Breast epithelium (tissue), 4 donors: ENCODE measurements at regions not wholly inside any gene's neighbourhood (a gene's known extent, or its start where the extent isn't known, plus 50 kb on each side); places are given as distances from the start of the nearest gene placed in this dataset.
A peak's percentile ranks its signal among the peaks of the same experiment; 100 is the strongest.
"Not testable (repeated sequence)": the region's sequence is repeated elsewhere in the genome, so short reads cannot be mapped to it uniquely, and the experiment has no call there.

ENCODE experiments used
- DNase-seq, 2 donors: peaks; one replicate each; pipeline ENCODE4 v3.0.0-alpha.2; 2019; ENCODE audit warnings: low spot score in 2 of 2
- H3K27ac ChIP-seq, 2 donors: fragments of 200-600 bp; sonication (generic) in 1 of 2; one replicate each; pipeline ENCODE4 v1.5.1; 2016 to 2019; ENCODE audit warnings: mild to moderate bottlenecking in 1 of 2
- H3K27me3 ChIP-seq, 2 donors: fragments of 200-600 bp; sonication (generic) in 1 of 2; one replicate each; pipeline versions ENCODE4 v1.5.1 to v1.6.0; 2017 to 2019; ENCODE audit warnings: control low read depth in 1 of 2, mild to moderate bottlenecking in 1 of 2
- H3K36me3 ChIP-seq: fragments of 200-600 bp; one replicate; pipeline ENCODE4 v1.5.1; 2019
- H3K4me1 ChIP-seq, 2 donors: fragments of 200-600 bp; sonication (generic); one replicate each; pipeline ENCODE4 v1.5.1; 2016 to 2019; ENCODE audit warnings: control low read depth in 1 of 2
- H3K4me3 ChIP-seq, 3 donors: fragments of 200-600 bp; sonication (generic); 1 replicate in 2 of 3; 2 replicates in 1 of 3; pipeline ENCODE4 v1.5.1; 2016 to 2019; ENCODE audit warnings: mild to moderate bottlenecking in 3 of 3, moderate library complexity in 2 of 3
- H3K9me3 ChIP-seq, 2 donors: fragments of 200-600 bp; sonication (generic) in 1 of 2; one replicate each; pipeline ENCODE4 v1.5.1; 2016 to 2019; ENCODE audit warnings: control low read depth in 1 of 2
- CTCF ChIP-seq, 3 donors: fragments of 450-650 bp; IDR thresholded peaks; one replicate each; pipeline ENCODE4 v1.5.1; 2016 to 2017; ENCODE audit warnings: antibody characterized with exemption in 3 of 3, mild to moderate bottlenecking in 3 of 3, moderate library complexity in 3 of 3
- POLR2A ChIP-seq: fragments of 450-650 bp; IDR thresholded peaks from one replicate; pipeline ENCODE4 v1.6.1; 2016; ENCODE audit warnings: antibody characterized with exemption, mild to moderate bottlenecking, moderate library complexity
- POLR2AphosphoS5 ChIP-seq, 3 donors: sonication (generic); formaldehyde crosslinking; IDR thresholded peaks; one replicate each; pipeline ENCODE4 v1.6.1; 2017; ENCODE audit warnings: antibody characterized with exemption in 3 of 3
- intact Hi-C: fragments of 100-400 bp; cut with DNase I; formaldehyde crosslinking; loops from one replicate; pipeline ENCODE4 v1.15.1; 2023; ENCODE audit warnings: low total_unique reads

GRCh38 chr12:131332224-131332623, 378.5 kb downstream of the ADGRD1 start:
- H3K27me3 ChIP-seq: no peaks in the 10 kb centered on the region
- TF ChIP-seq POLR2AphosphoS5 (IDR thresholded peaks at IDR 0.05) (no peak), POLR2A (no peak), CTCF (IDR thresholded peaks at IDR 0.05) (no peak)
- intact Hi-C loops: no loop called here
- peaks cover 0 to 10% of the 10 kb centered on the region in 2 donors for H3K9me3 ChIP-seq
- no peaks in the 10 kb centered on the region for H3K36me3 ChIP-seq
- H3K4me3 ChIP-seq: no peak overlapping the region
- peak in 1 of 2 donors; percentile 1 for DNase-seq
- H3K4me1 ChIP-seq: no peaks in the 10 kb centered on the region
- no peak overlapping the region for H3K27ac ChIP-seq

GRCh38 chr12:131333136-131333535, 377.8 kb upstream of the SFSWAP start:
- TF ChIP-seq POLR2A (no peak), CTCF (IDR thresholded peaks at IDR 0.05) (no peak), POLR2AphosphoS5 (IDR thresholded peaks at IDR 0.05) (no peak)
- intact Hi-C loops: no loop called here
- peaks cover 0 to 10% of the 10 kb centered on the region in 2 donors for H3K9me3 ChIP-seq
- H3K27me3 ChIP-seq: no peaks in the 10 kb centered on the region
- no peaks in the 10 kb centered on the region for H3K36me3 ChIP-seq
- H3K4me3 ChIP-seq: no peak overlapping the region
- H3K27ac ChIP-seq: no peak overlapping the region
- no peak for DNase-seq
- no peaks in the 10 kb centered on the region for H3K4me1 ChIP-seq

GRCh38 chr12:131333621-131334440, 377.1 kb upstream of the SFSWAP start:
- H3K9me3 ChIP-seq: peaks cover 0 to 10% of the 10 kb centered on the region in 2 donors
- DNase-seq: no peak
- intact Hi-C loops: no loop called here
- no peak for TF ChIP-seq CTCF (IDR thresholded peaks at IDR 0.05)
- no peak for TF ChIP-seq POLR2A
- no peak for TF ChIP-seq POLR2AphosphoS5 (IDR thresholded peaks at IDR 0.05)
- H3K27ac ChIP-seq: no peak overlapping the region
- no peaks in the 10 kb centered on the region for H3K36me3 ChIP-seq
- no peaks in the 10 kb centered on the region for H3K4me1 ChIP-seq
- H3K4me3 ChIP-seq: no peak overlapping the region
- no peaks in the 10 kb centered on the region for H3K27me3 ChIP-seq

GRCh38 chr12:131334835-131335234, 376.1 kb upstream of the SFSWAP start:
- Histone ChIP-seq H3K4me3 (no peak overlapping the region), H3K9me3 (peaks cover 0 to 10% of the 10 kb centered on the region in 2 donors), H3K36me3 (no peaks in the 10 kb centered on the region), H3K4me1 (no peaks in the 10 kb centered on the region), H3K27ac (no peak overlapping the region), H3K27me3 (no peaks in the 10 kb centered on the region)
- TF ChIP-seq POLR2AphosphoS5 (IDR thresholded peaks at IDR 0.05) (no peak), CTCF (IDR thresholded peaks at IDR 0.05) (no peak), POLR2A (no peak)
- peak in 1 of 2 donors; percentile 10 for DNase-seq
- intact Hi-C loops: no loop called here

- no peaks in the 10 kb centered on the region for H3K4me1 ChIP-seq
- no peaks in the 10 kb centered on the region for H3K36me3 ChIP-seq
- intact Hi-C loops: no loop called here
- H3K27me3 ChIP-seq: no peaks in the 10 kb centered on the region
- H3K27ac ChIP-seq: no peak overlapping the region
- TF ChIP-seq POLR2AphosphoS5 (IDR thresholded peaks at IDR 0.05) (no peak), POLR2A (no peak), CTCF (IDR thresholded peaks at IDR 0.05) (no peak)
- no peak for DNase-seq
- H3K4me3 ChIP-seq: no peak overlapping the region
- peaks cover 0 to 10% of the 10 kb centered on the region in 2 donors for H3K9me3 ChIP-seq
Measured at GRCh38 chr12:131335456-131335855, 375.4 kb upstream of the SFSWAP start.

GRCh38 chr12:131337861-131338260, 373.0 kb upstream of the SFSWAP start:
- DNase-seq, H3K27me3 ChIP-seq, H3K36me3 ChIP-seq, H3K4me1 ChIP-seq, intact Hi-C loops, H3K4me3 ChIP-seq, H3K27ac ChIP-seq: not testable (repeated sequence)
- peaks cover 0 to 10% of the 10 kb centered on the region in 2 donors for H3K9me3 ChIP-seq
